Nephron (organoid): ENCODE measurements at regions not wholly inside any gene's neighbourhood (a gene's known extent, or its start where the extent isn't known, plus 50 kb on each side); places are given as distances from the start of the nearest gene placed in this dataset.

Experiments used
- H3K27ac Mint-ChIP-seq, 3 experiments: 2 replicates each; pipeline ENCODE4 v1.8.0; 2020; ENCODE audit warnings: mixed read lengths in 3 of 3, mild to moderate bottlenecking in 2 of 3, moderate library complexity in 1 of 3
- H3K27me3 Mint-ChIP-seq: 2 replicates; pipeline ENCODE4 v1.8.0; 2021; ENCODE audit warnings: low read depth, mild to moderate bottlenecking, moderate library complexity, mixed read lengths
- H3K36me3 Mint-ChIP-seq: 2 replicates; pipeline ENCODE4 v1.8.0; 2020; ENCODE audit warnings: low read depth, mixed read lengths
- H3K4me1 Mint-ChIP-seq: 2 replicates; pipeline ENCODE4 v1.8.0; 2020; ENCODE audit warnings: mixed read lengths
- H3K4me3 Mint-ChIP-seq, 3 experiments: 2 replicates each; pipeline ENCODE4 v1.8.0; 2020; ENCODE audit warnings: mild to moderate bottlenecking in 3 of 3, mixed read lengths in 3 of 3, moderate library complexity in 2 of 3
- H3K9me3 Mint-ChIP-seq: 2 replicates; pipeline ENCODE4 v1.8.0; 2020; ENCODE audit warnings: mixed read lengths
- TF ChIP-seq, protein P1 (sequence below), 3 experiments: fragments of 200-600 bp; sonication (generic); IDR thresholded peaks; one replicate each; pipeline ENCODE4 v1.5.0; 2021; ENCODE audit warnings: antibody characterized with exemption in 3 of 3; ENCODE audit not compliant: unreplicated experiment in 3 of 3

DNA sequence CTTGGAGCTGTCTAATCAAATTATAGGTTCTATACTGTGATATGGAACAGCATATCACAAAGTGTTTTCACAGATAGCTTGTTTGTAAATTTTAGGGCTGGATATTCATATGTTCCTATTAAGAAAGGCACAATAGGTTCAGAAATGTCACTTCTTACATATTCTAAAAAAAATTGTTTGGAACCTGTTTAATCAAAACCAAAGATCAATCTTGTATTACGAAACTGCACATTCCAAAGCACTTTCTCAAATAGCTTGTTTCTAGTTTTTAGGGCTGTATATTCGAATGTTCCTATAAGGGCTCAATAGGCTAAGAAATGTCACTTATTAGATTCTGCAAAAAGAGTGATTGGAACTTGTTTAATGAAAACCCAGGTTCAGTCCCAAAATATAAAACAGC is 67.4 kb upstream of the OSBPL11 start:
- TF ChIP-seq, protein P1, sequence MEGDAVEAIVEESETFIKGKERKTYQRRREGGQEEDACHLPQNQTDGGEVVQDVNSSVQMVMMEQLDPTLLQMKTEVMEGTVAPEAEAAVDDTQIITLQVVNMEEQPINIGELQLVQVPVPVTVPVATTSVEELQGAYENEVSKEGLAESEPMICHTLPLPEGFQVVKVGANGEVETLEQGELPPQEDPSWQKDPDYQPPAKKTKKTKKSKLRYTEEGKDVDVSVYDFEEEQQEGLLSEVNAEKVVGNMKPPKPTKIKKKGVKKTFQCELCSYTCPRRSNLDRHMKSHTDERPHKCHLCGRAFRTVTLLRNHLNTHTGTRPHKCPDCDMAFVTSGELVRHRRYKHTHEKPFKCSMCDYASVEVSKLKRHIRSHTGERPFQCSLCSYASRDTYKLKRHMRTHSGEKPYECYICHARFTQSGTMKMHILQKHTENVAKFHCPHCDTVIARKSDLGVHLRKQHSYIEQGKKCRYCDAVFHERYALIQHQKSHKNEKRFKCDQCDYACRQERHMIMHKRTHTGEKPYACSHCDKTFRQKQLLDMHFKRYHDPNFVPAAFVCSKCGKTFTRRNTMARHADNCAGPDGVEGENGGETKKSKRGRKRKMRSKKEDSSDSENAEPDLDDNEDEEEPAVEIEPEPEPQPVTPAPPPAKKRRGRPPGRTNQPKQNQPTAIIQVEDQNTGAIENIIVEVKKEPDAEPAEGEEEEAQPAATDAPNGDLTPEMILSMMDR (IDR thresholded peaks at IDR 0.05; ENCODE audit: unreplicated experiment in 3 of 3): no peak
- Mint-ChIP-seq H3K4me3 (no peak overlapping the region), H3K27me3 (no peaks in the 10 kb centered on the region), H3K36me3 (no peaks in the 10 kb centered on the region), H3K4me1 (no peaks in the 10 kb centered on the region), H3K9me3 (no peaks in the 10 kb centered on the region), H3K27ac (no peak overlapping the region)

GRCh38 chr3:125670352-125670751 is 75.1 kb upstream of the OSBPL11 start:
- no peaks in the 10 kb centered on the region for H3K4me1 Mint-ChIP-seq
- TF ChIP-seq, protein P1 (IDR thresholded peaks at IDR 0.05; ENCODE audit: unreplicated experiment in 3 of 3): no peak
- H3K27me3 Mint-ChIP-seq: no peaks in the 10 kb centered on the region
- no peak overlapping the region for H3K27ac Mint-ChIP-seq
- no peaks in the 10 kb centered on the region for H3K36me3 Mint-ChIP-seq
- no peak overlapping the region for H3K4me3 Mint-ChIP-seq
- no peaks in the 10 kb centered on the region for H3K9me3 Mint-ChIP-seq

GRCh38 chr3:125670945-125671344 is 75.6 kb upstream of the OSBPL11 start:
- Mint-ChIP-seq H3K4me3 (no peak overlapping the region), H3K4me1 (no peaks in the 10 kb centered on the region), H3K27ac (no peak overlapping the region), H3K9me3 (no peaks in the 10 kb centered on the region), H3K27me3 (no peaks in the 10 kb centered on the region), H3K36me3 (no peaks in the 10 kb centered on the region)
- TF ChIP-seq, protein P1 (IDR thresholded peaks at IDR 0.05; ENCODE audit: unreplicated experiment in 3 of 3): no peak

- TF ChIP-seq, protein P1 (IDR thresholded peaks at IDR 0.05; ENCODE audit: unreplicated experiment in 3 of 3): no peak
Observed at GRCh38 chr3:125671461-125672243, 76.4 kb upstream of the OSBPL11 start.

GRCh38 chr3:125675791-125676190 is 80.5 kb upstream of the OSBPL11 start:
- Mint-ChIP-seq H3K4me3 (no peak overlapping the region), H3K4me1 (no peaks in the 10 kb centered on the region), H3K36me3 (no peaks in the 10 kb centered on the region), H3K27me3 (no peaks in the 10 kb centered on the region), H3K9me3 (no peaks in the 10 kb centered on the region), H3K27ac (no peak overlapping the region)
- TF ChIP-seq, protein P1 (IDR thresholded peaks at IDR 0.05; ENCODE audit: unreplicated experiment in 3 of 3): no peak

More at GRCh38 chr3:125671461-125672243, 76.4 kb upstream of the OSBPL11 start:
- H3K9me3 Mint-ChIP-seq: no peaks in the 10 kb centered on the region
- no peak overlapping the region for H3K4me3 Mint-ChIP-seq
- no peaks in the 10 kb centered on the region for H3K27me3 Mint-ChIP-seq
- H3K4me1 Mint-ChIP-seq: no peaks in the 10 kb centered on the region
- H3K27ac Mint-ChIP-seq: no peak overlapping the region
- no peaks in the 10 kb centered on the region for H3K36me3 Mint-ChIP-seq

DNA sequence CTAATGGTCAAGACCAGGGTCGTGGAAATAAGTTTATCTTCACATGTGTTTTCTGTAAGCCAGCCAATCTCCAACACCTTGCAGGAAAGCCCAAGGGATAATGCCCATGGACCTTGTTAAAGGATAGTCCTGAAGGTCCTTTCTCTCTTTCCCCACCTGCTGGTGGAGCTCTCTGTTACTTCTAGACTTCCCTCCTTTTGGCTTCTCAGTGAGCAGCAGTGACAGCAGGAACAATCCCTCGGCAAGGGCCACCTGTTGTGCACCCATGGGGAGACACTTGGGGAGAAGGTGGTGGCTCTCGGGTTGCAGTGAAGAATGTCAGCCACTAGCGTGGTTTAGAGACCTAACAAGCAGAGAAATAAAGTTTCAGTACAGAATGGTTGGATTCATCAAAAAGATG is 84.0 kb upstream of the OSBPL11 start:
- TF ChIP-seq, protein P1 (IDR thresholded peaks at IDR 0.05; ENCODE audit: unreplicated experiment in 3 of 3): no peak
- Mint-ChIP-seq H3K4me3 (no peak overlapping the region), H3K27me3 (no peaks in the 10 kb centered on the region), H3K9me3 (no peaks in the 10 kb centered on the region), H3K27ac (no peak overlapping the region), H3K4me1 (peaks cover 18% of the 10 kb centered on the region), H3K36me3 (no peaks in the 10 kb centered on the region)
